HG03175 (cell line): ENCODE measurements at regions not wholly inside any gene's neighbourhood (a gene's known extent, or its start where the extent isn't known, plus 50 kb on each side); places are given as distances from the start of the nearest gene placed in this dataset.

Experiments used
- ATAC-seq: cut with Tn5 transposase; IDR thresholded peaks from one replicate; pipeline ENCODE4 v1.9.1; 2021; ENCODE audit warnings: mild to moderate bottlenecking, moderate library complexity; ENCODE audit not compliant: unreplicated experiment

GRCh38 chr13:30128095-30128494, 179.3 kb downstream of the KATNAL1 start:
- no peak for ATAC-seq

- ATAC-seq = no peak
Measured at GRCh38 chr13:30126903-30127428, 180.4 kb downstream of the KATNAL1 start.

DNA sequence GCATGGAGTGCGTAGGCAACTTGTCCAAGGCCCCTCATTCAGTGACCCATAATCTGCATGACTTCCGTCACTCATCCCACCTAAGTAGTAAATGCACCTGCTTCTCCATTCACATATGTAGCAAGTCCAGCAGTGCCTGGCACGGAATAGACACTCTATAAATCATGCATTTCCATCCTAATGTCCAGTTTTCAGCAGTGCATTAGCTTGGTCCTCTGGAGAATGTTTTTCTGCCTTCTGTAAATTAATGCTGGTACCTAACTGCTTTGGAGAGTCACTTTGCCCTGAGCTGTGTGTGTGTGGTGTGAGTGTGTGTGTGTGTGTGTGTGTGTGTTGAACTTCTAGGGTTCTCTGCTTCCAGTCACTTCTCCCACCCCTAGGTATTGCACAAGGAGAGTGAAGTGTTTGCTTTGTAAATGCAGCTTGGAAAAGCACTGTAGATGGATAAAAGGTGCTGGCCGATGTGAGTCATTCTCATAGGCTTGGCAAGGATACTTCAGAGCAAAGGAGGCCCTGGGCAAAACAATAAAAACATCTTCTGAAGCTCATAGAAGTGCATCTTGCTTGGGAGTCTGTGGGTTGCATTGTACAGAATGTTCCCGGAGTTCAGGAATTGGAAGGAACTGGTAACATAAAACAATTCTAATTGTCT, 181.8 kb downstream of the KATNAL1 start:
- ATAC-seq = no peak

- no peak for ATAC-seq
Measured at GRCh38 chr13:30124131-30124768, 183.1 kb downstream of the KATNAL1 start.

- ATAC-seq = no peak
Measured at GRCh38 chr13:30123575-30123974, 183.8 kb downstream of the KATNAL1 start.

- no peak for ATAC-seq
Measured at GRCh38 chr13:30121666-30122065, 185.7 kb downstream of the KATNAL1 start.

- ATAC-seq = no peak
Measured at GRCh38 chr13:30121244-30121643, 186.1 kb downstream of the KATNAL1 start.

DNA sequence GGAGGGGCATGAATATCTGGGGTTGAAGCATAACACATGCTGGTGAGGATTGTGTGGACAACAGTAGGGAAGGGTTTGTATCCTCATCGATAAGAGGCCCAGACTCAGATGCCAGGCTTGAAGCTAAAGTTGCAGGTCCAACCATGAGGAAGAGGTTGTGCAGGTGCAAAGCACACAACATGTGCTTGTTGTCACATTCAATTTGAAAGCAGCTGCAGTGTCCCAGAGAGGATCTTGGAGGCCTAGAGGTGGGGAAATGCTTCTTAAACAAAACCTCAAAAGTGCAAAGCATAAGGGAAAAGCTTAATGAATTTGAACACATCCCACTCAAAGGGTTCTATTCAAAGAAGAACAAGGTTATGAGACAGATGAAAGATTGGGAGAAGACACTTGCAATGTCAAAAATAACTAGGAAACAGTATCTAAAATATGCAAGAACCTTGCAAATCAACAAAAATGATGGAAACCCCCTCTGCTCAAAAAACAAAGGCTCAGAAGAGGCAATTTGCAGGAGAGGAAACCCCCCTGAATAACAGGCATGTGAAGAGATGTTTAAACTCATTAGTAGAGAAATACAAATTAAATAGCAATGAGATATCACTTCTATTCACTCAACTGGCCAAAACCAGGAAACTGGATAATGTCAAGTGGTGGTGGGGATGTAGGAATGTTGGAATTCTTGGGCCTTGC, 187.1 kb downstream of the KATNAL1 start:
- no peak for ATAC-seq

GRCh38 chr13:30119476-30119875, 187.9 kb downstream of the KATNAL1 start:
- no peak for ATAC-seq

DNA sequence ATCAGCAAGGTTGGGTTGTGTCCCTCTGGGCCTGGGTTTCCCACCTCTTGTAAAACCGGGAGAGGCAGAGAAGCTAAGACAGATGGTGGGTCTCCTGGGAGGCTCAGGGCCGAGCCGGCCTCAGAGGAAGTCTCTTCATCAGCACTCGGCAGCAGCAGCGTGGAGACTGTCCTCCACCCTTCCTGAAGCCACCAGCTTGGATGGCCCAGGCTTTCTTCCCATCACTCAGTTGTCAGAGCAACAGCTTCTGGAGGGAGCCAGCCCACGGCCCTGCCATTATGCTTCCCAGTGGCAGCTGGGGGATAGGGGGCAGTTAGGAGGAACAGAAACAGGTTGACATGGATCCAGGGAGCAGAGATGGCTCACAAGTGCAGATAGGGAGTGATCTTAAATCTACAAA, 191.0 kb downstream of the KATNAL1 start:
- no peak for ATAC-seq

GRCh38 chr13:30115257-30115600, 192.1 kb downstream of the KATNAL1 start:
- ATAC-seq = no peak

DNA sequence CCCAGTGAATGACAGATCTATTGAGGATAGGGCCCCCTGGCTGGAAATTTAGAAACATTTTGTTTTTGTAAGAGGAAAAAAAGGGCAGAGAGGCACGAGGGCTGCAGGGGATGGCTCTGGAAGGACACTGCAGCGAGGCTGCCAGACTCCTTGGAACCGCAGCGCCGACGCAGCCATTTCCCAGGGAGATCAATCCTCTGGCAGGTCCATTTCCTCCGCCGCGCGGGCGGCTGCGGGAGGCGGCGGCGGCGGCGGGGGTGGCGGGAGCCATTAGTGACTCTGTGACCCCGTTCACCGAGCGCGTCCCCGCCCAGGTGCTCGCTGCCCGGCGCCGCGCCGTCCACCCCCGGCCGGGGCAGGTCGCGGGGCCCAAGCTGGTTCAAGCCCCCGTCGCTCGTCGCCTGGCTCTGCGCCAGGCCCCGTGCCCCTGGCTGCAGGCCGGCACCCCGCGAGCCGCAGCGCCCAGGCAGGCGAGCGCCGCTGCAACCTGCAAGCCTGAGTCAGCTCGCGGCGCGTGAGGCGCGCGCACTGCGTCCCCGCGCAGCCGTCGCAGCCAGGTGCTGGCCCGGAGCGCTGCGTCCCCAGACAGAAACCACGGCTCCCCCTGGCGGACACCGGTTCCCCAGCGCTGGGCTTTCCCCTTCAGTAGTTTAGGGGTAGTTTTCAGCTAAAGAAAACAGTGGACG, 192.6 kb downstream of the KATNAL1 start:
- peak; percentile 86 for ATAC-seq

DNA sequence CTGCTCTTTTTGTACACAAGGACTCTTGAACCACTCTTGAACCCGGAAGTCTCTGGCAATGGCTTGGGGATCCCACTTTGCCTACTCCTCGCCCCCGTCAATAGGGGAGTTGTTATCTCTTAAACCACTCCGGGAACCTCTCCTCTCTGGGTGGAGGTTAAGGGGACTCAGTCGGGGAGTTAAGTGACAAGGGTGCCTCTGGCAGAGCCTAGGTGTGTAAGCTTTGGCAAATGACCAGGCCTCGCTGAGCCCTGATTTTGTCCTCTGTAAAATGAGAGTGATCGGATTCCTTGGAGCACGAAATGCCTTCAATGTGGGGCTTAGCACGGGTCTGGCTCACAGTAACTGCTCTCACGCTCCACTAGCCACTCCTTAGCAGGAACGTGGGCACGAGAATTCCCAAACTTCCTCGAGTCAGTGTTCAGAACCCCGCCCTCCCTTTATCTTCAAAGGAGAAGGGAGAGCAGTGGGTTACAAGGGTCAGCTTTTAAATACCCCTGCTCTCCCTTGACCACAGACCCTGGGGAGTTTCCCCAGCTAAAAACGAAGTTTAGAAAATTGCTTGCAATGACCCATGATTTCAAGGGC, 193.3 kb downstream of the KATNAL1 start:
- ATAC-seq = no peak

DNA sequence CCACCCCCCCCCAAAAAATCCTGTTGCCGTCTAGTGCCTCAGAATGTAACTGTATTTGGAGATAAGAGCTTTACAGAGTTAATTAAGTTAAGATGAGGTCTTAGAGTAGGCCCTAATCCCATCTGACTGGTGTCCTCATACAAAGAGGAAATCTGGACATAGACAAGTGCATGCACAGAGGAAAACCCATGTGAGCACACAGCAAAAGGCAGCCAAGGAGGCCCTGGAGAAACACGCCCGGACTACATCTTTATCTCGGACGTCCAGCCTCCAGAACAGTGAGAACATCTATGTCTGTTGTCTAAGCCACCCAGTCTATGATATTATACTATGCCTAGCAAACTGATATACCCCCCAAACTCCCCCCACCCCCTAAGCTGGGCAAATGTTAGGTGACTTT, 193.8 kb downstream of the KATNAL1 start:
- ATAC-seq = no peak

- ATAC-seq = peak; percentile 55
Measured at GRCh38 chr13:30112602-30113435, 194.5 kb downstream of the KATNAL1 start.

GRCh38 chr13:30111810-30112209, 195.5 kb downstream of the KATNAL1 start:
- ATAC-seq = no peak

DNA sequence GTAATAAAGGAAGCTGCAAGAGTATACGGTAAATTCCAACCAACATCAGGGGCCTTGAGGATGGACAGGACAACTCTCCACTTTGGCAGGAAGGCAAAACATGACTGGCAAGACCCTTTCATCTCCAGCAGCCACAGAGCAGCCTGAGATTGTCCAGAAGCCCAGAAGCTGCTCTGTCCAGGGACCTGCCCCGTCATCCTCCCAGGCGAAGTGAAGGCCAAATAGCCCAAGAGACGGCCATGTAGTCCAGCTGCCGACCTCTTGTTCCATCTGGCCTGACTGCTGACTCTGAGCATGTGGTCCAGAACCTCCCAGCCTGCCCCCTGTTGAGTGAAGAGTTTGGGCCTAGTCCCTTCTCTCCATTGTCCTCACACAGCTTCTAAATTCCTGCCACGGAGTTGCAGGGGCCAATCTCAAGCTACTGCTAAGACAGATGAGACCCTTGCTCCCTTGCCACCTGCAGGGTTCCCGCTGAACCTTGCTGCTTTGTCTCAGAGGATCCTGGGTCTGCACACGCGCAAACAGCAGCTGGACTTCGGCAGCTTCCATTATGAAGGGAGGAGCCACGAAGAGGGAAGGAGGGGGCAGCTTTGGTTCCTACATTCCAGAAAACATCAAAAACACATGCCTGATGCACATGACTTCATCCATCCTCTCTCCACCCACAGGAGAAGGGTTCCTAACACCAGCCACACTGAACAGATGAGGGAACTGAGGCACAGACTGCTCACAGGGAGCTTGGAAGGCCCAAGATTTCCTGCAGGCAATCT, 196.9 kb downstream of the KATNAL1 start:
- ATAC-seq = no peak

DNA sequence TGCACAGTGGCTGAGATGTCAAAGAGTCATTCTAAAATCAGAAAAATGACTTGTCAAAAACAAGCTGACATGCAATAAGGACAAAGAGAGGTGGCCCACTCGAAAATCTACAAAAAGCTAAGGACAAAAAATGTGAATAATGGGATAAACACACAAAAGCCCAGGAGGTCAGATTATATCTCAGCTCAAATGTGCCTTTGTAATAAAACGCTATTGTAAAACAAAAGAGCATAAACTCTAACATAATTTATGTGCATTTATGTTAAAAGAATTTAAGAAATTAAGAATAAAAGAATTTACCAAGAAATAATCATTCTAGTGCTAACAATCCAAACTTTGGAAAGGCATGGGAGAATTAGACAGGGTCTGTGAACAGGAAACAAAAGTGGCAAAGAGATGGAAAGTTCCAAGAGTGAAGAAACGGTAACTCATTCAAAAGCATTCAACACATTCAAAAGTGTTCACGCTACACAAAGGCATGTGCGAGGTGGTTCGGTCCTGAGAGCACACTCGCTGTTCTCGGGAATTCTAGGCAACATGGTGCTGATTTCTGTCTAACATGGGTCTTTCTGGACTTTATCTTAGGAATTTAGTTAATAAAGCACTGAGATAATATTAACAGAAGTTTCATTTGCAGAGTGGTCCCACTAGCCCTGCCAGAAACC, 197.7 kb downstream of the KATNAL1 start:
- no peak for ATAC-seq

- ATAC-seq = no peak
Measured at GRCh38 chr13:30108913-30109237, 198.5 kb downstream of the KATNAL1 start.
